CD4-positive, alpha-beta T cell treated with Interleukin-6 for 4 hours (primary cell): ENCODE measurements at regions not wholly inside any gene's neighbourhood (a gene's known extent, or its start where the extent isn't known, plus 50 kb on each side); places are given as distances from the start of the nearest gene placed in this dataset.
"Not testable (repeated sequence)": the region's sequence is repeated elsewhere in the genome, so short reads cannot be mapped to it uniquely, and the experiment has no call there.

Experiments
- DNase-seq: peaks from one replicate; pipeline ENCODE4 v3.0.0-alpha.2; 2020; ENCODE audit warnings: mixed read lengths

DNA sequence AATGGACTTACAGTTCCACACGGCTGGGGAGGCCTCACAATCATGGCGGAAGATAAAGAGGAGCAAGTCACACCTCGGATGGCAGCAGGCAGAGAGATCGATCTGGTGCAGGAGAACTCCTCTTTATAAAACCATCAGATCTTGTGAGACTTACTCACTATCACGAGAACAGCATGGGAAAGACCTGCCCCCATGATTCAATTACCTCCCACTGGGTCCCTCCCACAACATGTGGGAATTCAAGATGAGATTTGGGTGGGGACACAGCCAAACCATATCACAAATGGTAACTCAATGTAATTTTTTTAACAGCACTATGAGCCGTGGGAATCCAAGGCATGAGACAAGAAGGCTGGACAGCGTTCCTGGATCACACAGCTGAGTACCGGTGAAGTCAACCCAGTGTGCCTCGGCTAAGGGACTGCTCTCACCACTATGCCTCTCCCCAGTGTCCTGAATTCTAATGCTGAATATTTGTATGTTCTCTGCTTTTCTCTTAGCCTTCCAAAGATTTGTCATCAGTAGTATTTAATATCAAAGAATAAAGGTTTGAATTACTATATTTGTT lies 84.3 kb downstream of the IRS2 start:
- DNase-seq = not testable (repeated sequence)

DNA sequence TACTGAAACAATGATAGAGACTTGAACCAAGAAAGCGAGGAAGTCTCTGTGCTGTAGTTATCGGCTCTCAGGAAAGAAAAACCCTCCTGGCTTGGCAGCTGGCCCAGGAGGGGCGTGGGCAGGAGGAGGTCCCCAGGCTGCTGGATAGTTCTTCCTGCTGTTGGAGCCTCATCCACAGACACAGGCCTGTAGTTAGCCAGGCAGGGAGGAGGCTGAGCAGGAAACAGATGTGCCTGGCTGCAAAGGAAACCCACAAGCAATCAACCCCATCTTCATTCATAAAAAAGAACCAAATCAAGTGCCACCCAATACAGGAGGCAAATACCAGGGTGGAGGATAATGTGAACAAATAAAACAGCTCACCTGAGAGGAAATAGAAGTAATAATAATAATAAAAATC lies 86.2 kb downstream of the IRS2 start:
- DNase-seq = peak; percentile 4

DNA sequence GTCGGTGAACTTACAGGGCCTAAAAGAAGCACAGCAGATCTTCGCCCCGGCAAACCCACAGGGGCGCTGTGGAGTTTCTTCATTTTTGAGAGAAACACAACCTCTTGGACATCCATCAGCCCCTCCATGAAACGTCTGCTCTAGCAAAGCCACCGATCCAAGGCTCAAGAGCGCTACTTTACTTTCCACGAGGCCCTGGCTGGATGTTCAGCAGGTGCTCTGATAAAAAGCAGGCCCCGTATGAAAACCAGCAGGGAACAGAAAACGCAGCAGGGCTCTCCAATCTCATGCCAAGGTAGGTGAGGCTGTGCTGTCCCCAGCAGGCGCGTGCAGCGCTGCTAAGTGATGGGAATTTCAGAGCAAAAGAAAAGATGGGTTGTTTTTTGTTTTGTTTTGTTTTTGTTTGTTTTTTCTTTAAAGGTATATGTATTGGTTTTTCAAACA lies 86.7 kb downstream of the IRS2 start:
- DNase-seq = no peak

DNA sequence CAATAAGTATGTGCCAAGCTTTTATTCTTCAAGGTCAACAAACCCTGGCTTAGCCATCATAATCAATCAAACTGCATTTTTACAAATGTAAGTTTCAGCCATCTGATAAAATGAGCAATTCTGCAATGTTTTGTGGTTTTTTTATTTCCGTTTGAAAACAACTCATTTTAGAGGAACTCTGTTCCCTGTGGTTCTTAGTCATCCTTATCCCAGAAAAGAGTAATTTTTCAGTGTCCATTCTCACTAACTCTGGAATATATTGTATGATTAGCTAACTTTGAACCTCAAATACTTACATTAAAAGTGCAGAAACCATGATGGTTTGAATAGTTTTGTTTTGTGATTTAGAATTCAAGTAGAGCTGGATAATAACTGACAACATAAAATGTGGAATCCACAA lies 87.6 kb downstream of the IRS2 start:
- no peak for DNase-seq

DNA sequence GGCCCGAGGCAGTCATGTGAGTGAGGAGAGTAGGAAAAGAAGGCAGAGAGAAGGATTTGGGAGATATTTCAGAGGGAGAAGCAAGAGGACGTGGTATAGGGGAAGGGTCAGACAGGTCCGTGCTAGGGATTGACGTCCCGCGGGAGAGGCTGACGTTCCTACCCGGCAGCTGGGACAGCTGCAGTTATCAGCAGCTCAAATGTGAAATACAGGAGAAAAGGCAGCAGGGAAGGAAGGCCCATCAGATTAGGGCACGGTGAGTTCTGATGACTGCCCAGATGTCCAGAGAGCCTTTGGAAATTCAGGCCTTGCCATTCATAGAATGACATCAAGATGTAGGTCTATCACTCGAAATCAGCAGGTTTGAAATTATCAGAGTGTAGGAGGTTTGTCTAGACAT lies 88.4 kb downstream of the IRS2 start:
- no peak for DNase-seq

DNA sequence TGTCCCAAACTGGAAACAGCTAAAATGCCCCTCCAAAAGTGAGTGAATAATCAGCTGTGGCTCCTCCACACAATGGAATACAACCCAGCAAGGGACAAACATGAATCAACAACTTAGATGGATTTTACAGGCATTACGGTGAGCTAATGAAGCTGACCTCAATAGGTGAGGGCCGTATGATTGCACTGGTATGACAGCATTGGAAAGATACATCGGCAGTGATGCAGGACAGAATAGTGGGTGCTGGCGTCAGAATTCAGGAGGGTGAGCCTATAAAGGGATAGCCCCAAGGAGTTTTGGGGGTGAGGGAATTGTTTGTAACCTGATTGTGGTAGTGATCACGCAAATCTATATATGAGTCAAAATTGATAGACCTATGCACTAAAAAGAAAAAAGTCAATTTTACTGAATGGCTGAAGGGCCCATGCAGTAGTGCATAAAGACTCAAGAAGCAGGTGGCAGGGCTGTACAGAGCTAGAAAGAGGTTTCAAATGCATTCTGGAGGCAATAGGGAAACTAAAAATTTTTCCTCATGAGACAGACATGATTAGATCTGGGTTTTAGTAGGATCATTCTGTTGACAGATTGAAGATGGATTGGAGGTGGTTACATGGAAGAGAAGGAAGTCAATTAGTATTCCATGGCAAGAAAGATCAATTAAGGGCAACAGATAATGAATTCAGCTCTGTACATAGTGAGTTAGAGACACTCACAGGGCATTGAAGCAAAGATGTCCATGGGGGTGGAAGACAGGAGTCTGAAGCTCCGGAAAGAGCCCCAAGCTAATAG lies 90.8 kb downstream of the IRS2 start:
- no peak for DNase-seq

DNA sequence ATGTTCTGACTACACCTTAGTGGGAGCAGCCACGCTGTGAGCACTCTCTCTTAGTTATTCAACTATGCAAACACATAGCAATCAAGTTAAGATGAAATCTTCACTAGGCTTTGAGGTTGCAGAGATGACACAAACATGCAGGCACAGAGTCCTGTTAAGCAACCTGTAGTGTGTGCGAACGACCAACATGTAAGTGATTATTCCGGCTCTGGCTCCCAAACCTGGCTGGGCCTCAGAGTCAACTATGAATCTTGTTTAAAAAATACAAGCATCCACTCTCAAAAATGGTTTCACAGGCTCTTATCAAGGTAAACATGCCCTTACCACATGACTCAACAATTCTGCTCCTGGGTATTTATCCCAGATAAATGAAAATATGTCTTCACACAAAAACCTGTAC lies 91.4 kb downstream of the IRS2 start:
- DNase-seq = no peak

DNA sequence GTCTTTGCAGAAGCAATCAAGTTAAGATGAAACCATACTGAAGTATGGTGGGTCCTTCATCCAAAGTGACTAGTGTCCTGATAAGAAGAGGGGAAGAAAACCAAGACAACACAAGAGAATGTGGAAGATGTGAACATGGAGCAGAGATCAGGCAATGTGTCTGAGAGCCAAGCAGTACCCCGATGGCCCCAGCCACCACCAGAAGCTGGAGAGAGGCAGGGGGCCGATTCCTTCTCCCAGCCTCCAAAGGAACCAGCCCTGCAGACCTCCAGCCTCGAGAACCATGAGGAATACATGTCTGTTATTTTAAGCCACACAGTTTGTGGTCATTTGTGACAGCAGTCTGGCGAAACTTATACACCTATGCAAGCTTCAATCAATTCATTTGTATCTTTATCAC lies 93.2 kb downstream of the IRS2 start:
- no peak for DNase-seq

DNA sequence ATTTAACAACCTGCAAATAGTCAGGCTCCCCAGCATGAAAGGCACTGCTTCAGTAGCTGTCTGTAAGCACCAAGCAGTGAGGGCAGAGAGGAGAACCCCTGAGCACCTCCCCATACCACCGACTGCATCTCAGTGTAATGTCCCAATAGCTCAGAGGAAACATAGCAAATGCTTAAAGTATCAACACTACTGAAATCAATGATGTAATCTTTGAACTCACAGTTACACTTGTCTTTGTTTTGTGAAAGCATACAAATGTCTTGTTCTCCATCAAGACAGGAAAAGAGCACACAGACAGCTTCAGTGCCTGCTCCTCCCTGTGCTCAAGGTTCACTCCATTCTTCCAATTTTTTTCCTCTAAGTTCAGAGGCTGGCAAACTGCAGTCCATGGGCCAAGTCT lies 94.7 kb downstream of the IRS2 start:
- DNase-seq = no peak

DNA sequence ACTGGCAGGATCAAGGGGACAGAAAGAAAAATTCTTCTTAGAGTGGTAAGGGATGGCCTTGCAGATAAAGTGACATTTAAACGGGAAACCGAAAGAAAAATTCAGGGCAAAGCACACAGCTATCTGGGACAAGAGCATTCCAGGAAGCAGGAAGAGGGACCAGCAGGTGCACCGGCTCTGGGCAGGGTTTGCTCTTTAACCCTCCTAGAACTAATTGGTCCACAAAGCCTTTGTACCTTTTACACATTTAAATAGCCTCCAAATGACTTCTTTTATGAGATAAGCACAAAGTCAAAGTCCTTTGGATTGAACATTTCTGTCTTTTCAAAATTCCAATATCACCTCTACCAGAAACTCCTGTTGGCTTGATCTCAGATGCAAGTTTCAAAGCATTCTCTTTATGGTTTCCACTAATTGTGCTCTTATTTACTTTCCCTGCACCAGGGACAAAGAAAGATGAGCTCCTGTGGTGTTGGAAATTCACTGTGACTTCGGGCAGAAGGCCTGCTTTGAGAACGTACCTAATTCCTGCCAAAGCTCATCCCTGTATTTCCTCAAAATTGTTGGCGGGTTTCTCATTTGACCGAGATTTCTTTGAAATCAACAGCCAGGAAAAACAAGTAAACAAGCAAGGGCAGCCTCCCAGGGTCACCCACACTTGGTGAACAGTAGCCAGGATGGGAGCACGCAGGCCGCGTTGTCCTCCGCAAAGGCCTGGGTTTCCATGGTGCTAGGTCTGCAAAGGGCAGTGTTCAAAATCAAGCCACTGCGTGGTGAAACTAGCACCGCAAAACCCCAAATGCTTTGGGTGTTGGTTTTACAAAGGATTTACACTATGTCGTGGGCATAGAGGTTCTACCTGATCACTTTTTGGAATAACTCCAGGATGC lies 98.6 kb downstream of the IRS2 start:
- no peak for DNase-seq

DNA sequence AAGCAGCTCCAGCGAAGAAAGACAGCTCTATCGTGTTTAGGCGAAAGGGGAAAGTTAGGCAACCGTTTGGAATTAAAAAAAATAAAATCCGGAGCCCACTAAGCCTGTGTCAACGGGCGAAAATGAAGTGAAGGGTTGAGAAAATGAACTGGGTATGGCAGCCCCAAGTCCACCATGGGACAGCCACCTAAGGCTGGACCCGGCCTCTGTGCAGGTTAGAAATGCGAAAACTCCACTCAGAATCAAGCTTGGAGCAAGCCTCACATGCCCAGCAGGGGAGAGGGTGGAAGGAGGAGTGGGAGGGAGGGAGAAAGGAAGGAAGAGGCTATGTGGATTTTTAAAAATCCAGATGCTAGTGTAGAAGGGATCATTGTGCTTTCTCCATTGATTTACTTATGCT lies 101.2 kb downstream of the IRS2 start:
- no peak for DNase-seq

DNA sequence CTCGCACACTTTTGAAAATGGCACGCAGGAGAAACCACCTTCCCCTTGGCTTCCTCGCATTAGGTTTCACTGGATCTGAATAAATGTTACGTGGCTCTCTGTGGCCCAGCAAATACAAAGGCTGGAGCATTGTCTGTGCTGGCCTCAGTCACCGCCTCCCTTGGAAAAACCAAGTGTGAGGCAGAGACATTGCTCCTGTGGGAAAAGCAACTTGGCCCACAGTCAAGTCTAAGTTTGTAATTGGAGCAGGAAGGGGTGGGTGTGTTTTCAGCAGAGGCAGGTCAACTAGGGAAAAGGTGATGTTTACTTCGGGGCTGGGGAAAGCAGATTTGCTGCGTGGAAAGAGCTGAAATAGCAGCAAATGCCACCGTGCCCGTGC lies 101.6 kb downstream of the IRS2 start:
- DNase-seq = no peak

DNA sequence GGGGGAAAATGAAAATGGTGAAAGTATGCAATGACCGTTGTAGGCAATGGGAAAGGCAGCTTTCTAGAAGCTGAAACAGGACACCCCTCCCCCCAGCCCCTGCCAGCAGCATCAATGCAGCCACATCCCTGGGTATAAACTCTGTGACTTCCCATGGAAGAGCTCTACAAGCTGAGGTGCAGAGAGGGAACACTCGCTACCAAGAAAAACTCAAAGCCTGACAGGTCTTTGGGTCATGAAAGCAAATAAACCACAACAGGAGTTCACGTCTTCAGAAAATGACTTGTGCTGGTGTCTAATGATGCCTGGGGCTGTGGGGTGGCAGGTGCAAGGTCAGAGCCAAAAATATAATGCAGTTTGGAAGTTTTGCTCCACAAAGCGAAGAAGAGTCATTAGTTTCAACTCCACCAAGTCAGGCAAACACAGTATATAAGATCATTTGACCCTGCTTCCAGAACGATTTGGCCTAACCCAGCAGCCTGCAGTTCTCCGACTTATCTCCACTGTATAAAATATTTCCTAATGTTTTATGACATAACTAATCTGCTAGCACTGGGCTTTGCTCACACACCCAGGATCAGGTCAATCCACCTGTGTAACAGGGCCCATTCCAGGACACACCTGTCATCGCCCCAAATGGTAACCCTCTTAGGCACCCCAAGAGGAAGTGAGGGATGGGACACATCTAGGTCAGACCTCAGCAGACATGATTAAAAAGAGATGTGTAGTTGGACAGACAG lies 102.1 kb downstream of the IRS2 start:
- DNase-seq = no peak

DNA sequence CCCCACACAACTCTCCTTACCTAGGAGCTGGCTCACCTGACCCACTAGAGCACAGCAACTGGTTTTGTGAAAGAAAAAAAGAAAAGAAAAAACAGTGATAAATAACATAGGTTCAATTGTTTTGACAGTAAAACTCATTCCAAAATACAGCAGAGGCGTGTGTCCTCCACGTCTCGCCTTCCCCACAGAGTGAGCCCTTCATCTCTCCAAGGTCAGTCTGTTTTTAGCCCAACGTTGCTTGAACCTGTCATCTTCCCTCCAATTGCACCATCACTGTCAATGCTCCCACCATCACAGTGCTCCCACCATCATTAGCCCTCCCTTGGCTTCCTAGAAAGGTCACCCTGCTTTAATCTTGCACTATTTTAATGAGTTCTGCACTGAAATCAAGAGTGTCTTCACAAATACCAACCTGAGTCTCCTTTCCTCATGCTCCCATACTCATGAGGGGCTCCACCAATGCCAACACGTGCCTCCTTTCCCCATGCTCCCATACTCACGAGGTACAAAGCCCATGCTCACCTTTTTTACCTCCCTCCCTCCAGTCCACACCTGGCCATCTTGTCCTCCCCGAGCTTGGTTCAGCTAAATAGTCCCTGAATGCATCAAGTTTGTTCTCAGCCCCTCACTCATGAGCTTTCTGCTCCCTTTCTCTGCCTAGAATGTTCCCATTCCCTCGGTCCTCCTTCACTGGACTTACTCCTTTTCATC lies 103.7 kb downstream of the IRS2 start:
- no peak for DNase-seq

DNA sequence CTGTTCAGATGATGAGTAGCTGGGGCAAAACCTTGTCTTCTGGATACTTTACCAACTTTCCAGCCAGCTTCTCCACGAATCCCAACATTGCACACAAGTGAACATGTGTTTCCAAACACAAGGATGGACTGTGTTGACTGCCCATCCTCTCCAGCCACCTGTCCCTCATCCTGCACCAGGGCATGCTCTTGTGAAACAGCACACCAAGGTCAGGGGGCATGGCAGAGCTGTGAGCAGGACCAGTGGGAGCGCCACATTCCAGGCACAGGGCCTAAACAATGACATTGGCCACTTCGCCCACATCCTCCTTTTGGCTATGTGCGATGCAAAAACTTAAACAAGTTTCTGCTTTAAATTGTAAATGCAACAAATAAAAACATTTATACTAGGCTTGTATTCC lies 105.5 kb downstream of the IRS2 start:
- no peak for DNase-seq

DNA sequence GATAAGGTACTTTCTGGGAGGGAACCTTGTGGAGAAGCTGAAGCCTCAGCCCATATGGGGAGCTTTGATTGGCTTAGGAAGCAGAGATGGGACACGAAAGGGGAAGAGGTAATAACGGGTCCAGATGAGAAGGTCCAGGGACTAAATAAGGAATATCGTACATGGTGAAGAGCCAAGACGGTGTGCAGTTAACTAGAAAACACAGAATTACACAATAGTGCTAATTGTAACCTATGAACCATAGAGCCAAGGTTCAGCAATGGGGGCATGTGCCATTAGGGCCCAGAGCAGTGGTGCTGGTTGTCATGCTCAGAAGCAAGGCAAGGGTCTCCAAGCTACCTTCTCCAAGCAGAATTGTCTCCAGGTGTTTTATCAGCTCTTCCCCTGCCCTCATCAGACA lies 106.1 kb downstream of the IRS2 start:
- no peak for DNase-seq

DNA sequence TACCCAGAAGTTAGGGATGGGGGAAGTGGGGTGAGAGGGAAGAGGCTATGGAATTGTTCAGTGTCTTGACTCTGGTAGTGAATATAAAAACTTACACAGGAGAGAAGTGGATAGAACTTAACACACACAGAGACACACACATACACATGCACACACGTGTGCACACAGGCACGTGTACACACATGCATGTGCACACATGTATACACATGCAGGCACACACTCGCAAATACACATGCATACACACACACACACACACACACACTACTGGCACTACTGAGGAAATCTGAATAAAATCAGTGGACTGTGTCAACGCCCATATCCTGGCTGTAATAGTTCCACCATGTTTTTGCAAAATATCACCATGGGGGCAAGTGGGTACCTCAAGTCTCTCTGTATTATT lies 107.9 kb downstream of the IRS2 start:
- DNase-seq = no peak

DNA sequence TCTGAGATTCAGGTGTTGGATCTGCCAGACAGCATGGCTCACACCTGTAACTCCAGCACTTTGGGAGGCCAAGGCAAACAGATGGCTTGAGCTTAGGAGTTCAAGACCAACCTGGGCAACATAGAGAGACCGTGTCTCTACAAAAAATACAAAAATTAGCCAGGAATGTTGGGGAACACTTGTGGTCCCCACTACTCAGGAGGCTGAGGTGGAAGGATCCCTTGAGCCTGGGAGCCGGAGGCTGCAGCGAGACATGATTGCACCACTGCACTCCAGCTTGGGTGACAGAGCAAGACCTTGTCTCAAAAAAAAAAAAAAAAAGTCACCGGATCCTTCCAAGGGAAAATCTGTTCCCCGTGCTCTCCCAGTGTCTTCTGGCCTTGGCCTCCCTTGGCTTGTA lies 109.2 kb downstream of the IRS2 start:
- no peak for DNase-seq

DNA sequence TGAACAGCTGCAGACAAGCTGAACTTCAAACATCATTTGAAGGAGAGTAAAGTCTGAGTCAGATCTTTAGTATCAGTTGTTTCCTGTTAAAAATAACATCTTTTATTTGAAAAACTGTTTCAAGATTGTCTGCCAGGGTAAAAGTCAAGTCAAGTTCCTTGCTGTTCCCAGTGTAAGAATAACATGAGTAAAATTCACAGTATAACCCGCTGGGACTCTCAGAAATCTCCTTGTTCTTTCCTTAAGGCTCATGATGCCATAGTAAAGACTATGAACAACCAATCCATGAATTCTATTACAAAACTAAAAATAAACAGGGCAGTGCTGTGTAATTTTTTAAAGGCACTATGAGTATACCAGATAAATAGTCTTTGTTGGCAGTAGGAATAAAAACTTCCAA lies 112.9 kb downstream of the IRS2 start:
- no peak for DNase-seq

DNA sequence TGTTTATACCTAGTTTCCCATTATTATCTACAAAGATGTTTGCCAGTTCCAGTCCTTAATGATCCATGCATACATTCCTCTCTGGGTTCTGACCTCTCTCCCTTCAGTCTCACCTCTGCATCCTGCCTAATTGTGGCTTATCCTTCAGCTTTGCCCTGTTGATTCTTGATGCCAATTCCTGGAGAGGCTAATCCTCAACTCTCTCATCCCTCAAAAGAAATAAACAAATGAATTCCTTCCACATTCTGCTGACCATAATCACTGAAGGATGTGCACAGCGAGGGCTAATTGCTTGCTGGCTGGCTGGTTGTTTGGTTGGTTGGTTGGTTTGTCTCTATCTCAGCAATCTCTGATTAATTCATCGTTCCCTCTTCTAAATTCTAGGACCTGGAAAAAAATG lies 113.8 kb downstream of the IRS2 start:
- DNase-seq = no peak

DNA sequence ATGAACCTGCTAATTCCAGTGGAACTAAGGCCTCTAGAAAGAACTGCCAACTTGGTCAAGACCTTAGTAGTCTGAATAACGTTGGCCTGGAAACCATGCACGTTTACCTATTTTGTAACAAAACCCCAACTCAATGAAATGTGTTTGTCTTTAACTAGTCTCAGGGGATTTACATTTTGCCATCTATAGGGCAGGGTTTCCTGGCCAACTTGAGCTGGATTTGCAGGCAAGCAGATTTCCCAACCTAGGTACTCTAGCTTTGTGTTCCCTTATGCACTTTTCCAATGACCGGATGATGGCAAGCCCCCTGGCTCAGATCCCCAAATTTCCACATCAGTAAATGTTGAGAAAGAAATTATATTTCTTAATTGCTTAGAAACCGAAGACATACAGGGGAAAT lies 114.5 kb downstream of the IRS2 start:
- no peak for DNase-seq

DNA sequence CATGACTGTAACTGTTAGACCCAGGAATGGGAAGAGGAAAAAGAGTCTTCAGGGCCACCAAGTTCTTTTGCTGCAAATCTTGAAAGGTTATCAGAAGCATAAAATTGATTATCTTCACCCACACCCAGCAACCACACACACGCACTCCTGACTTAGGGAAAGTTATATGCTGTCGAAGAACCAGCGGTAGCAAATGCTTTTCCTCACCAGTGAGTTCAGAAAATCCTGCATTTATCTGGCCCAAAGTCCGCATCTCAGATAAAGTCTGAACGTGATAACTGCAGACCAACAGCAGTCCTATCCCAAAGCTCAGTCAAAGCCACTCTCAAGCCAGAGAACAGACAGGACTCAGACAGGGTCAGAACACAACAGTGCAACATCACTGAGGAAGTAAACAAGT lies 115.6 kb downstream of the IRS2 start:
- no peak for DNase-seq

DNA sequence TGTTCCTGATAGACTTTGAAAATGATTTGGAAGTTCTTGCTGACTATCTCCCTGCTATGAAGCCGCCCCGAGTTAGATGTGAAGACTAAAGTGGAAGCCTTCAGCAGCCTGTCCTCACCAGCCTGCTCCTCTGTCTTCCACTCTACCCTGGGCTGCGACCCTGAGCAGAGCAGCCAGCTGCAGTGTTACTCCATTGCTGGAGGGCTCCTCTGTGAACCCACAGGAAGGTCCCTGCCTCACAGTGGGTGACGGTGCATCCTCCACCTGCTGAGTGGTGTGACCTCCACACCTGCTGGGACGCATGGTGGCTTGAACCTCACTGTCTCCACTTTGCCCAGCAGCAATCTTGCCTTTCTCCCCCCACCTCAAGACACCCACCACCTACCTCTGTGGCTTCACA lies 116.4 kb downstream of the IRS2 start:
- DNase-seq = no peak
